HL-60/S4 treated with retinoic acid at 250 ng/mL for 4 days and 3 days (cell line): ENCODE measurements at regions not wholly inside any gene's neighbourhood (a gene's known extent, or its start where the extent isn't known, plus 50 kb on each side); places are given as distances from the start of the nearest gene placed in this dataset.
"Not testable (repeated sequence)": the region's sequence is repeated elsewhere in the genome, so short reads cannot be mapped to it uniquely, and the experiment has no call there.

Experiments
- in situ Hi-C: fragments of 300-500 bp; cut with MboI; formaldehyde crosslinking; loops from 2 replicates; pipeline ENCODE4 v1.7.0; 2022; ENCODE audit warnings: low sequenced_read_pairs

GRCh38 chr4:27619435-27619834 is 758.8 kb downstream of the STIM2 start:
- in situ Hi-C loops, result no loop called here

GRCh38 chr4:27620886-27621285 is 760.2 kb downstream of the STIM2 start:
- in situ Hi-C loops, result no loop called here

GRCh38 chr4:27624749-27625148 is 764.1 kb downstream of the STIM2 start:
- in situ Hi-C loops, result no loop called here

GRCh38 chr4:27628609-27629008 is 768.0 kb downstream of the STIM2 start:
- in situ Hi-C loops, result no loop called here

- in situ Hi-C loops, result no loop called here
Measured at GRCh38 chr4:27629532-27630225, 769.0 kb downstream of the STIM2 start.

GRCh38 chr4:27635936-27636913 is 775.6 kb downstream of the STIM2 start:
- in situ Hi-C loops, result no loop called here

GRCh38 chr4:27638163-27638915 is 777.7 kb downstream of the STIM2 start:
- in situ Hi-C loops, result no loop called here

GRCh38 chr4:27643101-27643500 is 782.5 kb downstream of the STIM2 start:
- in situ Hi-C loops, result no loop called here

GRCh38 chr4:27648416-27648815 is 787.8 kb downstream of the STIM2 start:
- in situ Hi-C loops, result no loop called here

- in situ Hi-C loops, result no loop called here
Measured at GRCh38 chr4:27662426-27662825, 801.8 kb downstream of the STIM2 start.

- in situ Hi-C loops, result no loop called here
Measured at GRCh38 chr4:27666943-27667342, 806.3 kb downstream of the STIM2 start.

- in situ Hi-C loops, result no loop called here
Measured at GRCh38 chr4:27668001-27668400, 807.4 kb downstream of the STIM2 start.

GRCh38 chr4:27678027-27678426 is 817.4 kb downstream of the STIM2 start:
- in situ Hi-C loops, result no loop called here

- in situ Hi-C loops, result no loop called here
Measured at GRCh38 chr4:27684610-27685011, 824.0 kb downstream of the STIM2 start.

GRCh38 chr4:27685091-27685490 is 824.5 kb downstream of the STIM2 start:
- in situ Hi-C loops, result no loop called here

- in situ Hi-C loops, result no loop called here
Measured at GRCh38 chr4:27685947-27686346, 825.3 kb downstream of the STIM2 start.

- in situ Hi-C loops, result no loop called here
Measured at GRCh38 chr4:27692158-27692557, 831.5 kb downstream of the STIM2 start.

GRCh38 chr4:27692868-27693634 is 832.4 kb downstream of the STIM2 start:
- in situ Hi-C loops, result no loop called here

- in situ Hi-C loops, result not testable (repeated sequence)
Measured at GRCh38 chr4:27696257-27696656, 835.6 kb downstream of the STIM2 start.

GRCh38 chr4:27701606-27702005 is 841.0 kb downstream of the STIM2 start:
- in situ Hi-C loops, result no loop called here
